Upper lobe of left lung (tissue), 4 donors: ENCODE measurements at regions not wholly inside any gene's neighbourhood (a gene's known extent, or its start where the extent isn't known, plus 50 kb on each side); places are given as distances from the start of the nearest gene placed in this dataset.

ENCODE experiments used
- CTCF ChIP-seq, 6 experiments: fragments of 450-650 bp in 4 of 6; fragments of 200-600 bp in 2 of 6; sonication (generic) in 2 of 6; IDR thresholded peaks; one replicate each; pipeline ENCODE4 v1.5.1; 2016 to 2019; ENCODE audit warnings: antibody characterized with exemption in 6 of 6
- POLR2A ChIP-seq, 4 donors: fragments of 450-650 bp; IDR thresholded peaks; one replicate each; pipeline ENCODE4 v1.5.1; 2016 to 2017; ENCODE audit warnings: antibody characterized with exemption in 4 of 4, mild to moderate bottlenecking in 2 of 4
- POLR2AphosphoS5 ChIP-seq, 2 donors: sonication (generic); formaldehyde crosslinking; IDR thresholded peaks; one replicate each; pipeline ENCODE4 v1.5.1; 2017; ENCODE audit warnings: antibody characterized with exemption in 2 of 2

GRCh38 chr2:193334401-193334800 lies 1139.7 kb upstream of the TMEFF2 start:
- no peak for TF ChIP-seq CTCF (IDR thresholded peaks at IDR 0.05)
- TF ChIP-seq POLR2AphosphoS5 (IDR thresholded peaks at IDR 0.05): no peak
- no peak for TF ChIP-seq POLR2A (IDR thresholded peaks at IDR 0.05)
